HG02981 (cell line): ENCODE measurements at regions not wholly inside any gene's neighbourhood (a gene's known extent, or its start where the extent isn't known, plus 50 kb on each side); places are given as distances from the start of the nearest gene placed in this dataset.
"Not testable (repeated sequence)": the region's sequence is repeated elsewhere in the genome, so short reads cannot be mapped to it uniquely, and the experiment has no call there.

Experiments
- ATAC-seq: cut with Tn5 transposase; IDR thresholded peaks from one replicate; pipeline ENCODE4 v1.9.1; 2021; ENCODE audit warnings: mild to moderate bottlenecking, moderate library complexity; ENCODE audit not compliant: unreplicated experiment

DNA sequence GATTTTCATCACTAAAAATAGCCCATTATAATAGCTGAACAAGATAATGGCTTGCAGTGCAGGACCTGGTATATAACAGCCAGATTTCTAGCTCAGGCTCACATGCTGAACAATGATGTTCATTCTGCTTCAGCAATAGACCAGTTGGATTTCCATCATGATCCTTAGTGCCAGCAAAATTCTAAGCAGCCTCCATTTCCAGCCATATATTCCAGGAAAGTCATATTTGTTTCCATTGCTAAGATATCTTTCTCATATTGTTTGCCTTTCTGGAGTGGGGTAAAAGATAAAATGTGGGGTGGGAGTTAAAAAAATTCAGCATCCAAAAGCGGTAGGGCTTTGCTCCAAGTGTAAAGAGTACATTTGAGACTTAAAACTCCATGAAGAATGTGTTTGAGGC lies 2344.1 kb downstream of the PCDH7 start:
- no peak for ATAC-seq

DNA sequence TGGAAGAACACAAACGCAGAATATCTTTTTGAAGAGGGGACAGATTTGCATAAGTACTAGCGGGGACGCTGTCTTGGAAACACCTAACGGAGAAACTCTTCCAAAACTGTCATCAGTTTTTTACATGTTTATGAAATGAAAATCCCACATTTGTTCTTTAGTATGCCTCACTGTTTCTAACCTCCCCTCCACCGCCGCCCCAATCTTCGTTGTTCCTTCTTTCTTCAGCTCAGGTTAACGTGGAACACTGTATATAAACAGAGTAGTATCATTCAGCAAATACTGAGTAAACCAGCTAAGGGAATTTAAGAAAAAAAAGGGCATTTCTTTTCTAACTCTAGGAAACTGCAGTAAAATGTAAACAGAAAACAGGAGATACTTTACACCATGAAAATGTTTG lies 2345.6 kb downstream of the PCDH7 start:
- ATAC-seq, result no peak

DNA sequence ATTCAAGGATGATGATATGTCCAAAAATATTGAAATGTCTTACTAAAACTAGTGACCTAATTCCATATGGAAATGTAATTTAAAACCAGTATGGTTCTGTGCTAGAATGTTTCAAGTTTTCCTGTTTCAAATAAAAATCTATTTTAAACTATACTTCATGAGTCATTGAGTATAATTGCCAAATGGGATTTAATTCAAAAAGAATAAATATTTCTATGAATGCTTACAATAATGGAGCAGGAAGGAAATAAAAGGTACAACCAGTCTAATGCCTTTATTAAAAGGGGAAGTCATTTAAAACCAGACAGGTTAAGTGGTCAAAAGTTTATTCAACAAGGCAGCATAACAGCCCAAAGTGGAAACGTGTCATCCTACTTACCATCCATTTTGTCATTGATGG lies 2347.1 kb downstream of the PCDH7 start:
- ATAC-seq, result no peak

DNA sequence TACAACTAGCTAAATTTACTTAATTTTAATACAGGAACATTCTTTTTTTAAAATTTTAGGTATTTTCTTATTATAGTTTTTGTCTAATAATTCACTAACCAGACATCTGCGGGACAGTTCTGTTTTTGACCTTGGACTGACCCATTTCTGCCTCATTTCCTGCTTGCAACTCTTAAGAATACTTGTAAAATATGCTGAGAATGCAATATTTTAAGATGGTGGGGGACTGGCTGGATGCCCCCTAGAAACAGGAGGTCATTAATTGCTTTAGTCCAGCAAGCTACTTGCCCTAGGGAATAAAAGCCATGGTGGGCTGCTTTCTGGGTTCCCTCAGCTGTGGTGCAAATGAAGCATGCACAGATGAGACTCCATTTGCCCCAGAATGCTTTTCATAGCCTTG lies 2348.4 kb downstream of the PCDH7 start:
- ATAC-seq, result no peak

DNA sequence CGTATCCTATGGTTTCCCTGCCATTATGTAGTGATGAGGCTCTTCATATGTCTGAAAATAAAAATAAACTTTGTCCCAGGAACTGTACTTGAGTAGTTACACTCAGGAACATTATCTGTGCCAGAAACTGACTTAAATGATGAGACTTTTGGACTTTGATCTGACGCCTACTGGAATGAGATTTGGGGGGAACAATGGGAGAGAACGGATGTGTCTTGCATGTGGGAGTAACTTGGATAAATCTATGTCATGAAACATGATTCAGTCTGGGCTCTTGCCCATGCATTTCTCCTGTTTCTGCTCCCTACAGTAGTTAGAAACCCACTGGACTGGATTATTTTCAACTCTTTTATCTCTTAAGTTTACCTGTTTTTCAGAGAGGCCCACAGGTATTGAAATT lies 2351.4 kb downstream of the PCDH7 start:
- no peak for ATAC-seq

DNA sequence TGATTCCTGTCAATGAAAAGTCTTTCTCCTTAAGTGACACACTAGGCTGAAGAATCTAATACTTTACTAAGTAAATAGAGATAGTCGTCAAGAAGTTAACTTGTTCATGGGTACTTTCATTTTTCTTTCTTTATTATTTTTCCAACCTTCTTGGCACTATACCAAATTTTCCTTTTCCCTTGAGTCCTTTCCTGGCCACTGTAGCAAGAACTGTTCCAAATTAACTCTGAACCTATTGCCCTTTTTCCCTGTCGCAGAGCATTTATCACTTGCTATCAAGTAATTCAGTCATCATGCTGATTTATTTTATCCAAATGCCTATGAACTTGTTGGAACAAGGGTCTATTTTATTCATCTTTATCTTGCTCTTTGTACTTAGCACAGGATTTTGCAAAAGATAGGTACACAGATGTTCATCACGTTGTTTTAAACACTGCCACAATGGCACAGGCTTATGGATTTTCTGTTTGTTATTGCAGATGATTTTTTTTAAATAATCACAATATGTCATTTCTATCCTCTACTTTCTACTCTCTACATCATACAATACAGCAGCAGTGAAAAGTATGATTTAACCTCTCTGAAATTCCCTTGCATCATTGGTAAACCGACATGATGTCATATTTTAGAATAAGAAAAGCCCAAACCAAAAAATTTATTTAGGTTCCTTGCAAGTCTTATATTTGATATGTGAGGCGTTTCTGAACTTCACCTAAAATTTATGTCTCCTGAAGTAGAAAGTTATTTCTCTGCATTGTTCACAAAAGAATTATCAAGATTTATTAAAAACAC lies 2352.3 kb downstream of the PCDH7 start:
- no peak for ATAC-seq

DNA sequence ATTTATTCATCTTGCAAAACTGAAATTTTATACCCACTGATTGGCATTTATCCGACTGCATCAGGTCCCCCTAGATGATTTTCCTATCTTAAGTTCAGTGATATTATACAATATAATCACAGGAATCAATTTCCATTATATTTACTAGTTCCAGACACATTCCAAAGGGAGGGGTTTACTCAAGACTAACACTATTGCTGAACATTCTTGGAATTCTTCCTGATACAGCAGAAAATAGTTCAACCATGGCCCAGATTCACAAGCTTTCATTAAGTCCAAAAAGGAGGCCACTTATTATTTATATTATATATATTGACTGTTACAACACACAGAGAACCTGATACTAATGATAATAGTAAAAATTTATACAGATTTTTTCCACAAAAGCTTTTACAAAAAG lies 2353.6 kb downstream of the PCDH7 start:
- ATAC-seq, result no peak

DNA sequence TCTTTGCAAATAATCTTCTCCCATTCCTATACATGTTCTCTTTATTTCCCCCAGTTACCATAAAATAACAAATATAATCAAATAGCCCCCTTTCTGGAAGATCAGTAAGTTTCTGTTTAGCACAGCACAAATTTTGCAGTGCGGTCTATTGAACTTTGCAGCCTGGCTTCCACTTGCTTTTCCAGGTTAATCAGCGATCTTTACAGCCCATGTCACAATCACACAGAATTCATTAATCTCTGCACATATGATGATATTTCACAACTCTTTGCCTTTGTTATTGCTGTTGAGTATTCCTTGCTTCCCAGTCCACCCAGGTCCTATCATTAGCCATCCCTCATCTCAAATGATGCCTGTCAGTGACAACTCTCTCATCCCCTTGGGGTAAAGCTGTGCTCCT lies 2358.0 kb downstream of the PCDH7 start:
- ATAC-seq, result no peak

DNA sequence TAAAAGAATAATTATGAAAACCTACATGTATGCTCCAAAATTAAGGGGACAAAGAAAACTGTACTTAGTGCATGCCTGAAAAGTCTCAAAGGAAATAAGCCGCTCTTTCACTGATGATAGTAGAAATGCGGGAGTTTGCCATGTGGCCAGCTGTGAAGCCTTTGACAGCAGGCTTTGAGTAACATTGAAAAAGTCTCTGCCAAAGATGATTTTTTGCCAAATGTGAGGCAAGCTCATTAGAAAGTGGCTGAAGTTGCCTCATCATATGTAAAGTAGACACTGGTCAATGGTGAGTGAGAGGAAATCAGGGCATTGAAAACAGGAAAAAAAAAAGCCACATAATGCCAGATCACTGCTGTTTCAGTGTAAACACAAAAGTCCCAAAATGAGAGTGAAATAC lies 2360.1 kb downstream of the PCDH7 start:
- no peak for ATAC-seq

DNA sequence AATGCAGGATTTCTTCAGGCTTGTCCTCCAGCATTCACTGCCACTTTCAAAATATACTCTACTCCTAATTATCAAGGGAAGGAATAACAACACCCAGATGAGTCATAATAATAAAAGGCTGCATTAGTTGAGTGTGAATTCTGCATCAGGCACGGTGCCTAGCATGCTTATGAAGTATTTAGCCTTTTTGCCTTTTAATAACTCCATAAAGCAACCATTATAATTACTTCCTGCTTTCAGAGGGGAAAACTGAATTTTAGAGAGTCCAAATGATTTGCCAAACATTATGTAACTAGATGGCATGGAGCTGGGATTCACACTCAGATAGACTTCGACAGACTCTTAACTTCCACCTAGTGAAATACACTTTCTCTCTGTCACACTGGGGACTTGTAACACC lies 2365.5 kb downstream of the PCDH7 start:
- ATAC-seq, result no peak

DNA sequence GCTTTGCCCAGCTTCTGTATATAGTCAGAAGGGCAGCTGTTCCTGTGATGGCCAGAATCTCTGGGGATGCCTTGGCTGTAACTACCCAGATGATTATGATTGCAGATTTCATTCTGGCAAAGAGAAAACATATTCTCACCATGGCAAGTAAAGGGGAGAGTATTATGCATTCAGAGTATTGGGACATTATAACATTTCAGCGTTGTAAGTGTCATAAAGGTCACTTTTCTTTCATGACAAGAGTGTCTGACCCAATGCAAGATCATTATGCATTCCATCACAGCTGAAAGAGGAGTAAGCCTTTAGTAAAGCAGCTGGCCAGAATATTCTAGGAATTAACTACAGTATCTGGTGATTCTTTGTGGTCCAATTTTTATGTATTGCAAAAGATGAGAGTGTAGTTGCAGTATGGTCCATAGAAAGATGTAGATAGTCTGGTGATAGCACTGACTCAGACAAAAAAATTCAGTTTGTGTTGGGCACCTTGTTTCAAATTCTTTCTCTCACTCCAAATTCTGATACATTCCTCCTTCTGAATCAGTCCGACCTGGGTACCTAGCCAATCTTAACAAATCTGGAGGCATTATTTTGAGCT lies 2366.3 kb downstream of the PCDH7 start:
- ATAC-seq, result no peak

DNA sequence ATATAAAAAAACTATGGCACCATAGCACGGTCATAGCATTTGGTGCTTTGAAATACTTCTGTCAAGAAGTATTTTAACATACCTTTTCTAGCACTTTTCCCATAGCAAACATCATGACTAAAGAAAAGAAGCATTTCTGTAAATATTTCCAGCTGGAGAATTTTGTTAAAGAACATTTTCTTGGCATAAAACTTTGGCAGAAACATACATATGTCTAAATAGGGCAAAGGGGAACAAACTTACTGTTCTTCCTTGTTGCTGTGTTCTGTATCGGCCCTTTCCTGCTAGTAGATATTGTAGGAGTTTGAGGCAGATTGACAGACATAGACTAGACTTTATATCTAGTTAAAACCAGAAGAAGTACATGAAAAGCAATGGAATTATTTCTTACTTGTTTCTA lies 2368.5 kb downstream of the PCDH7 start:
- no peak for ATAC-seq

DNA sequence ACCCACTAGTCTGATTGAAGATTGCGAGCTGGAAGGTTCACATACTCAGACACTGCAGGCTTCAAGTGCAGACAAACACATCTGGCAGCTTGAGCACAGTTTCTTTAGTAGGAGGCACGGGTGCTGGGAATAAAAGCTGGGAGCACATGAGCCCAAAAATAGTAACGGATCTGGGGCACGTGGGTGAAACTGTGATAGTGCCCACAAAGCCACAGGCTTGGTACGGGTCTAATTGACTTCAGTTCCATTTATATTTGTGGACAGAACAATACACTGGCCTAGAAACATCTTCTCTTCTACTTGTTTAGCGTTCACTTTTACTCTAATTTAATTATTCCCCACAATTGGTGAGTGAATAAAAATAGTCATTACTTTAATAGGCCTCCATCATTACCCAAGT lies 2370.7 kb downstream of the PCDH7 start:
- no peak for ATAC-seq

DNA sequence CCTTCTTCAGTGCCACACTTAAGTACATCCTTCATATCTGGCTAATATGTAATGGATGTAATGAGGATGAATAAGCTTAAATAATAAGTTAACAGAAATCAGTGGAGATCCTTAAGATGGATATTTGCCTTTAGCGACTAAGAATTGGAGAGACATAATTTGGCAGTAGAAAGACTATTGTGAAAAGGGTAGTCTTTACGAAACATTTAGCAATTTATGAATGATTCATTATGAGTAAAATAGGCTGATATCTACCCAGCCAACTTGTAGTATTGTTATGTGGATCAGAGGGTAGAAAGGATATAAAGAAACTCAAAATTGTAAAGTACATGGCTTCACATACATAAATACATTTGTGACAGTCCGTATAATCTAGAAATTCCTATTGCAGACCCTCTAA lies 2371.8 kb downstream of the PCDH7 start:
- ATAC-seq, result no peak

DNA sequence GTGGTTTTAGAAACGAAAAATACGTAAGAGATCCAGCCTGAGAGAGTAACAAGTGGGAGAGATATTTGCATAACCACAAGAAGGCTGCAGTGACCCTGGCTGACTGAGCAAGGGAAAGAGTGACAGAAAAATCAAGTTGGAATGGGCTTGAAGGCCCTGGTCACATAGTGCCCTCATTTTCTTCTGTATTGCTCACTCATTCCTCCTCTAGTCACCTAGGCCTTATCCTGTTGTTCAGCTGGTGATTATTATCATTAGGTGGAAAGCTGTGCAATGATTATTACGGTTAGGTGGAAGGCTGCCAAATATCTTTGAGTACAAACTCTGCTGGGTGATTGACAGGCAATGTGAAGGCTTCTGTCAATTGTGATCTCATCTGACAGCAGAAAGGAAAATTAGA lies 2384.1 kb downstream of the PCDH7 start:
- ATAC-seq, result peak; percentile 73

DNA sequence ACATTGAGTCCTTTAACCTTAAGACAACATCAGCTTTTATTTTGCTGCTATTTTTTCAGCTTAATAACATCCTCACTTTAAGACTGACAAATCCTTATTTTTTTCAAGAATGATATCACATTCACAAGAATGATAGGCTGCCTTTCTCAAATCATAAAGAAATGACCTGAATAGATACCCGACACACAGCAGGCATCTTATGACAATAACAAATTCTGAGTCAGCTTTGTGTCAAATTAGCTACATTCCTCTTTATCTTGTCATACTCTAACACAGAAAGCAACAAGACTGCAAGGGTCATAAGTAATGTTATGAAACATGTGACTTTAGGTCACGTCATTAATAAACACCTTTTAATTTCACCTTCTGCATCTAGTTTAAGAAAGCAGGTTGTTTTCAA lies 2387.6 kb downstream of the PCDH7 start:
- ATAC-seq, result no peak

DNA sequence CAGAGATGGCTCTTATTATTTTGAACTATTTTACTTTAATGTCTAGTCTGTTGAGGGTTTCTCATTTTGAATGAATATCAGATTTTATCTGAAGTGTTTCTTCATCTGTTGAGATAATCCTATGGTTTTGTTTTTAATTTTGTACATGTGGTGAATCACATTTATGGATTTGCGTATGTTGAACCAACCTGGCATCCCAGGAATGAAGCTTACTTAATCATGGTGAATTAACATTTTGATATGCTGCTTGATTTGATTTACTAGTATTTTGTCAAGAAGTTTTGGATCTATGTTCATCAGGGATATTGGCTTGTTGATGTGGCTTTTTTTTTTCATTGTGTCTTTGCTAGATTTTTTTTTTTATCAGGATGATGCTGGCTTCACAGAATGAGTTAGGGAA lies 2390.9 kb downstream of the PCDH7 start:
- ATAC-seq, result no peak

DNA sequence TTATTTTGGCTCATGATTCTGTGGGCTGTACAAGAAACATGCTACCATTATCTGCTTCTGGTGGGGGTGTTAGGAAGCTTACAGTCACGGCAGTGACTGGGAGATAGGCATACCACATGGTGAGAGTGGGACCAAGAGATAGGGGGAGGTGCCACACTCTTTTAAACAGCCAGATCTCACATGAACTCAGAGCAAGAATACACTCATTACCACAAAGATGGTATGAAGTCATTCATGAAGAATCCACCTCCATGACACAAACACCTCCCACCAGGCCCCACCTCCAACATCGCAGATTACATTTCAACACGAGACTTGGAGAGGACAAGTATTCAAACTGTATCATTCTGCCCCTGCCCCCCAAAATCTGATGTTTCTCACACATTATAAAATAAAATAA lies 2396.7 kb downstream of the PCDH7 start:
- ATAC-seq, result no peak

DNA sequence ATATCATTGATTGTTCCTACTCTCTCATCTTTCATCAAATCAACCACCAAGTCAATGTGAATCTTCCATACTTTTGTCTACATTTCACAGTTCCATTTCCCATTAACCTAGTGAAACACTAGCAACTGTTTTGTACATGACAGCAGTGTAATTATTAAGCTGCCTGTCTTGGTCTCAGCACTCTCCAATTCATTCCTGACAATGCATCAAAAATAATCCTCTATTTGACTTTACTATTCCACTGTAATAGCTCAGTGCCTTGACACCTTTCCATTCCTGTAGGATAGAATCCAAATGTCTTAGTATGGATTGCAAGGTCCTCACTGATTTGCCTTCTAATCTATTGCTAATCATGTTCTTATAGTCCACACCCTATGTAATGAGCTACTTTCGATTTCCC lies 2405.8 kb downstream of the PCDH7 start:
- ATAC-seq, result no peak

DNA sequence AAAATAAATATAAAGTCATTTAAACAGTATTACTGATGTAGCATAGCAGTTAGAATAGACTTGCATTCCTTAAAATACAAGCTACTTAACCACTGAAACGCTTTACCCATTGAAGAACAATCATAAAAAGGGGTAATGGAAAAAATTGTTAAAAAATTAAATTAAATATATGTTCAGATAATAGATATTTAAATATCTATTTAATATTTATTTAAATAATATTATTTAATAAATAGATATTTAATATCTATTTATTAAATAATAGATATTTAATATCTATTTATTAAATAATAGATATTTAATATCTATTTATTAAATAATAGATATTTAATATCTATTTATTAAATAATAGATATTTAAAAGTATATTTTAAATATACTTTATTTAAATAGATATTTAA lies 2410.5 kb downstream of the PCDH7 start:
- not testable (repeated sequence) for ATAC-seq

DNA sequence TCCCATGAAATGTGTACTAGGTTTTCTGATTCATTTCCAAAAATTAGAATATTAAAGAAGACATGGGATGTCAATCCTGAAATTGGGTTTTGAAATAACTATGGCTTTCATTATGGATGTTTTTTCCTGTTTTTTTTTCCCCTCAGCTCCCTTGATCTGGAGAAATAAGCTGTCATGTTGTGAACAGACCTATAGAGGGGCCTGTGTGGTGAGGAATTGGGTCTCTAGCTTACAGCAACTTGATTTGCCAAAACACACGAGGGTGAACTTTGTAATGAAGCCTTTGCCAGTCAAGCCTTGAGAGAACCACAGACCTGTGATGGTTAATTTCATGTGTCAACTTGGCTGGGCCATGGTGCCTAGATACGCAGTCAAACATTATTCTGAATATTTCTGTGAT lies 2413.6 kb downstream of the PCDH7 start:
- ATAC-seq, result no peak

DNA sequence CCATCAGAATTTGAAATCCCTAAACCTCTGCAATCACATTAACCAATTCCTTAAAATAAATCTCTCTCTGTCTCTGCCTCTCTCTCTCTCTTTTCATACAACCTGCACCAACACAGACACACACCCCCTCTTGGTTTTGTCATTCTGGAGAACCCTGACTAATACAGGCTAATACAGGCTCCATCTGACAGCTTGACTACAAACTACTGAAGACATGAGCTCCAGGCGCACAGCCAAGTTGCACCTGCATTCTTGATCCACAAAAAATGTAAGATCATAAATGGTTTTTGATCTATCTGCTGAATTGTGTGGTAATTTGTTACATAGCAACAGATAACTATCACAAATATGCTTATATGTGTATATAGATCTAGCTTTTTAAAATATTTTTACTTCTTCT lies 2414.2 kb downstream of the PCDH7 start:
- ATAC-seq, result no peak
